Stimulated activated CD4-positive, alpha-beta T cell treated with anti-CD3 and anti-CD28 coated beads, Interleukin-4, amount 100 ng/mL, for 1 hour (primary cell): ENCODE measurements at regions not wholly inside any gene's neighbourhood (a gene's known extent, or its start where the extent isn't known, plus 50 kb on each side); places are given as distances from the start of the nearest gene placed in this dataset.
A peak's percentile ranks its signal among the peaks of the same experiment; 100 is the strongest.
"Not testable (repeated sequence)": the region's sequence is repeated elsewhere in the genome, so short reads cannot be mapped to it uniquely, and the experiment has no call there.

Experiments
- DNase-seq: peaks from one replicate; pipeline ENCODE4 v3.0.0-alpha.2; 2020

GRCh38 chr12:9334041-9334692 lies 126.0 kb upstream of the PZP start:
- no peak for DNase-seq

DNA sequence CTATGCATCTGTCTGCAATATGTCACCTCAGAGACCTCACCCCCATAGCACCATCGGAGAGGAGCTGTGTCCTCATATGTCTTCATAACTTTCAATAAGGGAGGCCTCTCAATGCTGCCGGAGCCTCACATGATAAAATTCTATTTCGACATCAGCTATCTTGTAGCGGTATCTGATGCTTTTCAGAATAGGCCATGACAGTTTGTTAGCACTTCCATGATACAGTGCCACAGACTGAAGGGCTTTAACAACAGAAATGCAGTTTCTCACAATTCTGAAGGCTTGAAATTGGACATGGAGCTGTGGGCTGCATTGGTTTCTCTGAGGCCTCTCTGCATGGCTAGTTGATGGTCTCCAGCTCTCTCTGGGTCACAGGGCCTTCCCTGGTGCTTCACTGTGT lies 125.0 kb upstream of the PZP start:
- DNase-seq, result no peak

DNA sequence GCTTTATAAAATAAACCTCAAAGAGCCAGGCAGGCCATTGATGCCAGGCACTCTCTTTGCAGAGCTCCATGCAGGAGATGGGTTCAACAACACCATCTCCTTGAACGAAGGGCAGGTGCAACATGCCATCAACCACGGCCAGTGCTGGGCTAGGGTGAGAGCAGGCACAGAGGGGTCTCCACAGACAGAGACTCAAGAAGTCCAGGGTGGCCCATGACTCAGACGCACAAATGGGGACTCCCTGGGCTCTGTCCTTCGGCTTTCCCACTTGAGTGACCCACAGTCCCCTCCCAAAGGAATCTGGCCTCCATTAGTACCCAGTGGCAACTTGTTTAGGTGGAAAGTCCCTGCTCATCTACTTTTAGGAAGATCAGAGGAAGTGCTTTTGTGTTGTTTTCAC lies 124.4 kb upstream of the PZP start:
- DNase-seq, result no peak

- peak; percentile 78 for DNase-seq
Measured at GRCh38 chr12:9331218-9331626, 123.0 kb upstream of the PZP start.

- no peak for DNase-seq
Measured at GRCh38 chr12:9329019-9329418, 120.8 kb upstream of the PZP start.

DNA sequence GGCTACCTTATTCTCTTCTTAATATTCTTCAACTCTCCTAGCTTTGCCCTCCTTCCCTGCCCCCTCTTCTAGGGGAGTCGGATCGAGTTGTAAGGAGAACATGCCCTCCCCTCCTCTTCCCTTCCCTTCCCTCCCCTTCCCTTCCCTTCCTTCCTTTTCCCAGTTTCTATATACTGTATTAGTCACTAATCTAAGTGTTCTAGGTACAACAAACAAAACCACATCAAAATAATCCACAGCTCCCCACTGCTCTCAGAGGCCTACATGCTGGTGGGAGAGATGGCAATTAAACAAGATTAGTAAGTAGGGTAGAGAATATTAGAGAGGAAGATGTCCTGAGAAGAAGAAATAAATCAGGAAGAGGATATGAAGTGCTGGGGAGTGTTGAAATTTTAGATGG lies 119.9 kb upstream of the PZP start:
- DNase-seq, result no peak

- no peak for DNase-seq
Measured at GRCh38 chr12:9327320-9327719, 119.1 kb upstream of the PZP start.

GRCh38 chr12:9326849-9327248 lies 118.7 kb upstream of the PZP start:
- DNase-seq, result not testable (repeated sequence)

GRCh38 chr12:9326085-9326484 lies 117.9 kb upstream of the PZP start:
- DNase-seq, result no peak

DNA sequence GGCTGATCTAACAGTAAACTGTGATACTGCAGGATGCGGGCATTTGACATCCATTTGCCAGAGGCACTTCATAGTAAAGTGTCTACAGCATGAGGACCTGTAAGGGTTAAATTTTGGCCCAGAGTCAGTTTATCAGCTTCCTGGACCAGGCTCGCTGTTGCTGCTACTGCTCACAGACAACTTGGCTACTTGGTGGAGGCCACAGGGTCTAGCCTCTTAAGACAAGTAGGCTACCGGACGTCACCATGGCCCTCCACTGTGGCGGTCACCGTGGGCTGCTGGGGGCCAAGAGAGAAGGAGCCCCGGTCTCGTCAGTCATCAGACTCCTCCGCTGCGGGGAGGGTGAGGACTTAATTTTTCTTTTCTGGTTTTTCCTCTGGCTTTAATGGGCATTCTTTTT lies 117.3 kb upstream of the PZP start:
- DNase-seq, result no peak

GRCh38 chr12:9324782-9325181 lies 116.6 kb upstream of the PZP start:
- no peak for DNase-seq

- no peak for DNase-seq
Measured at GRCh38 chr12:9323144-9323681, 115.0 kb upstream of the PZP start.

DNA sequence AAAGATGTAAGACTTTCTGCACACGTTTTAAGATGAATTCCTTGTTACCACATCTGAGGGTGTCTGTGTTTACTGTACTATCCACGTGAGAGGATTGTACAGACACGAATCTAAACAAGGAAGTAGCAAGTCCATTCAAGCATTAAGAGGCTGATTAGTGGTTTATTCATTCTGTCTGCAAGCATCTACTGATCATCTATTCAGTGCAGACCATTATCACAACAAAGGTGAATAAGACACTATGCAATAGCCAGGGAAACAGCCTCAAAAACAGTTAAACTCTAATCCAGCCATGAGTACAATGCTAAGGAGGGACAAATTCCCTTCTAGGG lies 111.6 kb upstream of the PZP start:
- DNase-seq, result no peak

- DNase-seq, result no peak
Measured at GRCh38 chr12:9319044-9319841, 111.0 kb upstream of the PZP start.

DNA sequence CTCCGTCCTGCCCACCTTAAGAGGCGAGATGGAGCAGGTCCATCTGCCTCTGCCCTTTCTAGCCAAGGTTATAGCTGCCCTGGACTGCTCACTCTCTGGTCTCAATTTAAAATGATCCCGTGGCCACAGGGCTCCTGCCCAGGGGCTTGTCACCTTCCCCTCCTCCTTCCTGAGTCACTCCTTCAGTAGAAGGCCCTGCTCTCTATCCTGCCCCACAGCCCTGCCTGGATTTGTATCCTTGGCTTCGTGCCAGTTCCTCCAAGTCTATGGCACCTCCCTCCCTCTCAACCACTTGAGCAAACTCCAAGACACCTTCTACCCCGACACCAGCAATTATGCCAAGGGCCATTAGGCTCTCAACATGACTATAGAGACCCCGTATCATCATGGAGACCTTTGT lies 105.3 kb upstream of the PZP start:
- not testable (repeated sequence) for DNase-seq

- DNase-seq, result not testable (repeated sequence)
Measured at GRCh38 chr12:9312406-9313392, 104.5 kb upstream of the PZP start.

- DNase-seq, result not testable (repeated sequence)
Measured at GRCh38 chr12:9311454-9311853, 103.3 kb upstream of the PZP start.

GRCh38 chr12:9310645-9311044 lies 102.5 kb upstream of the PZP start:
- DNase-seq, result not testable (repeated sequence)

DNA sequence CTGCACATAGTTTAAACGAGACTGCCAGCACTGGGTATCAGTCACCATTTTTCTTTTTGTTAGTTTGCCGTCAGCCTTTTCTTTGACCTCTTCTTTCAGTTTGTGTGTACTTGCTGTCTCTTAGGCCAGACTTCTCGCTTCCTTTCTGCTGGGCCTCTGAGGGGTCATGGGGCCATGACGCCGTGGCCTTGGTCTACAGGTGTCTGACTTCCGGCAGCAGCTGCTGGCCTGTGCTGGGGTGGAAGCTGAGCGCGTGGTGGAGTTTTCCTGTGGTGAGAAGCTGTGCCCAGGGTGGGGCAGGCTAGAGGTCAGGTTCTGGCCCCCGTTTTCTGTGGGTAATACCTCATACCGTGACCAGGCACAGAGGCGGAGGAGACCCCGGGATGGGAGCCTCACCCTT lies 101.6 kb upstream of the PZP start:
- DNase-seq, result not testable (repeated sequence)

GRCh38 chr12:9308745-9309144 lies 100.5 kb upstream of the PZP start:
- DNase-seq, result not testable (repeated sequence)

- DNase-seq, result not testable (repeated sequence)
Measured at GRCh38 chr12:9308163-9308562, 100.0 kb upstream of the PZP start.

DNA sequence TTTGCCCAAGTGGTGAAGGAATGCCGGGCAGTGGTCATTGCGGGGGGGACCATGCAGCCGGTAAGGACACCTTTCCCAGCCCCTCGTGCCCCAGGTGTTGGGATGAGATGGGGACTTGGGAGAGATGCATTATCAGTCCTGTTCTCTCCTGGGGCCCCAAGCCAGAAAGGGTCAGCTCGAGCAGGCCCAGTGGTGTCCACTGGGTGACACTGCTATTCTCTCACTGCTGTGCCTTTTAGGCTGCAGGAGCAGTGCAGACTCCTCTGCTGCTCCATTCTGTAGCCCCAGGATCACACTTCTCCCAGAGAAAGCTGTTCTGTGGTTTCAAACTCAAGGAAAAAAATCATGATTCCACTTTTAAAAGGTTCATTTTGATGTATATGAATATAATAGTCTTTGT lies 99.1 kb upstream of the PZP start:
- not testable (repeated sequence) for DNase-seq

GRCh38 chr12:9306004-9306403 lies 97.8 kb upstream of the PZP start:
- DNase-seq, result not testable (repeated sequence)
